ENCODE measurements at regions not wholly inside any gene's neighbourhood (a gene's known extent, or its start where the extent isn't known, plus 50 kb on each side); places are given as distances from the start of the nearest gene placed in this dataset.

DNA sequence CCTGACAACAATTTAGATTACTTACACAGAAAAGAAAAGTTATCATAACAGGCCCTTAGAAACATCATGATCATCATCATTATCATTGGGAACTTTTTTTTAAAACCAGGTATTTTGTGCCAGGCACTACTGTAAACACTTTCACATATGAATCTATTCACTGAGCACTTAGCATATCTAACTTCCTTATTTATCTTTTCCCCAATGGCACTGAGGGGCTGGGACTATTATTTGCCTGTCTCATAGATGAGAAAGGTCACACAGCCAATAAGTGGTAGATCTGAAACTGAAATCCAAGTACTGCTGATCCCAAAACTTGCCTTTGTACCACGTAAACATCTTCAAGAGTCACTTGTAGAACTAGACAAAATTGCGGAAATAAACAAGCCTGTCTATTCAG, 184.2 kb upstream of the RBPJ start:
- Histone ChIP-seq H3K79me2 (ENCODE audit: control insufficient read depth in 1 of 2, insufficient read depth in 2 of 2, low read length in 2 of 2) (no peaks in the 10 kb centered on the region), H4K8ac (ENCODE audit: extremely low read depth, insufficient read depth, low read length) (no peak overlapping the region), H3K36me3 (ENCODE audit: control insufficient read depth in 2 of 4, insufficient read depth in 4 of 4, low read length in 3 of 4) (no peaks in the 10 kb centered on the region), H2BK15ac (ENCODE audit: low read length) (no peak overlapping the region), H4K91ac (replicated peaks; ENCODE audit: insufficient read length, low read length) (no peak overlapping the region), H3K9me3 (ENCODE audit: insufficient read depth in 2 of 2, low read depth in 1 of 2, low read length in 1 of 2) (no peaks in the 10 kb centered on the region; a peak in 1 of 4 replicates), H3K23me2 (ENCODE audit: low read depth, low read length) (no peaks in the 10 kb centered on the region), H3K4me2 (ENCODE audit: insufficient read depth in 1 of 2, low read depth in 2 of 2, low read length in 2 of 2) (no peak overlapping the region), H3K14ac (ENCODE audit: insufficient read length) (no peak overlapping the region), H3K4me1 (replicated peaks in 1 of 4; ENCODE audit: control insufficient read depth in 3 of 4, insufficient read depth in 4 of 4, low read length in 3 of 4) (peaks cover 0 to 3% (median 0%) of the 10 kb centered on the region in 4 experiments; a peak in 2 of 7 replicates), H2BK20ac (ENCODE audit: low read length) (no peak overlapping the region), H2BK12ac (ENCODE audit: low read depth, low read length) (no peak overlapping the region), H3K79me1 (ENCODE audit: low read depth, low read length) (no peaks in the 10 kb centered on the region), H3K27ac (ENCODE audit: low read depth, low read length) (no peak overlapping the region), H3K27me3 (replicated peaks in 1 of 4; ENCODE audit: control insufficient read depth in 3 of 4, extremely low read depth in 1 of 4, insufficient read depth in 3 of 4, low read length in 3 of 4) (no peaks in the 10 kb centered on the region), H3K4me3 (ENCODE audit: extremely low read depth in 1 of 4, insufficient read depth in 2 of 4, low read depth in 3 of 4, low read length in 4 of 4) (no peak overlapping the region), H3K4ac (replicated peaks; ENCODE audit: insufficient read length, low read depth, low read length) (no peak overlapping the region), H3K56ac (replicated peaks; ENCODE audit: insufficient read length, low read depth, low read length) (no peak overlapping the region), H2AK5ac (ENCODE audit: low read depth, low read length) (no peak overlapping the region), H4K20me1 (replicated peaks in 1 of 2; ENCODE audit: control insufficient read depth in 1 of 2, insufficient read depth in 2 of 2, low read length in 2 of 2) (no peaks in the 10 kb centered on the region), H3K18ac (ENCODE audit: extremely low read depth, low read length) (no peak overlapping the region), H2BK5ac (ENCODE audit: low read depth, low read length) (no peak overlapping the region), H2BK120ac (replicated peaks; ENCODE audit: low read depth, low read length) (no peak overlapping the region), H3K9ac (replicated peaks in 1 of 4; ENCODE audit: extremely low read depth in 1 of 4, low read depth in 3 of 4, low read length in 3 of 4) (no peak overlapping the region), H4K5ac (ENCODE audit: insufficient read length, low read depth, low read length) (no peak overlapping the region), H2AFZ (ENCODE audit: low read length) (no peak overlapping the region), H3K23ac (ENCODE audit: insufficient read length) (no peak overlapping the region)
- no peak for DNase-seq (ENCODE audit: low read depth in 1 of 2, low spot score in 2 of 2)
- FAIRE-seq: no peak
- ChIA-PET CTCF (ENCODE audit: partially characterized antibody) (interaction anchor here (0.7 to 3.9 kb wide), 8 partner anchors 24 to 273 kb away, joined by 3 to 17 read pairs (median 10); no protein-coding TSS in a partner anchor), POLR2A (ENCODE audit: partially characterized antibody) (no interaction called here)
- 83% methylated on average over 2 of the region's 2 CpGs; no CpG with 5 or more reads in 1 of the 2 experiments for WGBS, 2 experiments (ENCODE audit: extremely low coverage in 1 of 2, insufficient coverage in 1 of 2, insufficient read length in 1 of 2, insufficient replicate concordance in 2 of 2, low coverage in 1 of 2, low lambda C conversion rate in 2 of 2, missing lambda C conversion rate in 1 of 2)
- TF ChIP-seq NANOG (IDR thresholded peaks at IDR 0.05; ENCODE audit: insufficient read depth, low read depth, low read length, poor library complexity, severe bottlenecking) (no peak), RNF2 (IDR thresholded peaks at IDR 0.05; ENCODE audit: borderline replicate concordance, low read depth, low read length, missing control alignments, poor library complexity, severe bottlenecking) (no peak), SIRT6 (IDR thresholded peaks at IDR 0.05; ENCODE audit: low read length) (no peak), E2F6 (IDR thresholded peaks at IDR 0.05) (no peak), SP4 (IDR thresholded peaks at IDR 0.05; ENCODE audit: low read length) (no peak), CHD1 (IDR thresholded peaks at IDR 0.05; ENCODE audit: low read depth, low read length) (no peak), PHF8 (conservative IDR thresholded peaks at IDR 0.05; ENCODE audit: low read depth, low read length) (no peak), GTF2F1 (IDR thresholded peaks at IDR 0.05; ENCODE audit: borderline replicate concordance, low read depth, low read length) (no peak), EP300 (IDR thresholded peaks at IDR 0.05; ENCODE audit: borderline replicate concordance in 1 of 2, low read depth in 2 of 2, low read length in 2 of 2) (no peak), HDAC2 (IDR thresholded peaks at IDR 0.05; ENCODE audit: borderline replicate concordance in 1 of 2, low read depth in 2 of 2, low read length in 2 of 2) (no peak), POLR2A (IDR thresholded peaks at IDR 0.05; ENCODE audit: control extremely low read depth in 1 of 2, low read depth in 2 of 2, low read length in 2 of 2) (no peak), JUN (IDR thresholded peaks at IDR 0.05; ENCODE audit: low read depth, low read length) (no peak)
- TF ChIP-seq, protein P1, sequence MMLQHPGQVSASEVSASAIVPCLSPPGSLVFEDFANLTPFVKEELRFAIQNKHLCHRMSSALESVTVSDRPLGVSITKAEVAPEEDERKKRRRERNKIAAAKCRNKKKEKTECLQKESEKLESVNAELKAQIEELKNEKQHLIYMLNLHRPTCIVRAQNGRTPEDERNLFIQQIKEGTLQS (IDR thresholded peaks at IDR 0.05; ENCODE audit: insufficient read depth, low read depth, low read length): no peak

Data from H1 (cell line).